K562 (cell line): ENCODE measurements at regions not wholly inside any gene's neighbourhood (a gene's known extent, or its start where the extent isn't known, plus 50 kb on each side); places are given as distances from the start of the nearest gene placed in this dataset.
A peak's percentile ranks its signal among the peaks of the same experiment; 100 is the strongest.

Experiments
- ATAC-seq: fragments of 200-7000 bp; cut with Tn5 transposase; 3 replicates; pipeline ENCODE4 v1.9.1; 2020; ENCODE audit warnings: moderate library complexity
- BruUV-seq: library from RNA; stranded (reverse); fragments of 400-500 nt; replicated peaks from 2 replicates; lab custom pipeline; 2021; lab: Mats Ljungman, UMichigan
- CTCF ChIA-PET: fragments of 300-600 bp; formaldehyde crosslinking; extraction: SDS; loops from one replicate; lab custom pipeline; 2021; ENCODE audit warnings: low intra/inter-chr PET ratio; lab: Yijun Ruan, JAX
- POLR2A ChIA-PET: fragments of 300-600, 350-650 bp; sonication (Branson Sonifier 250); formaldehyde crosslinking; extraction: SDS; loops from one replicate; lab custom pipeline; 2021; ENCODE audit warnings: antibody characterized with exemption, inconsistent platforms; lab: Yijun Ruan, JAX
- DNase-seq, 4 experiments: peaks; one replicate each; pipeline versions ENCODE4 v3.0.0 to v3.0.0-alpha.2; 2011 to 2018; ENCODE audit warnings: low spot score in 3 of 4, mixed read lengths in 3 of 4; ENCODE audit errors: extremely low read depth in 1 of 4
- FAIRE-seq: peaks from 2 replicates; lab custom pipeline; 2011; peaks lifted over from hg19 to GRCh38; lab: Jason Lieb, UNC
- H2AFZ ChIP-seq: 2 replicates; pipeline ENCODE4 v1.6.0; 2011; ENCODE audit warnings: low read depth, low read length, control low read depth, inconsistent platforms
- H3K27ac ChIP-seq: fragments of 200-600 bp; 3 replicates; pipeline ENCODE4 v1.8.0; 2011; ENCODE audit warnings: low read depth, mild to moderate bottlenecking, control low read depth, inconsistent platforms, low read length, moderate library complexity, mixed read lengths; ENCODE audit errors: extremely low read depth
- H3K27me3 ChIP-seq, 2 experiments: fragments of 300-600 bp in 1 of 2; 2 replicates in 1 of 2; 3 replicates in 1 of 2; pipeline versions ENCODE4 v1.6.0 to v1.8.0; 2011; ENCODE audit warnings: inconsistent platforms in 2 of 2, low read length in 2 of 2, mild to moderate bottlenecking in 1 of 2, mixed read lengths in 1 of 2, moderate library complexity in 1 of 2; ENCODE audit not compliant: control insufficient read depth in 2 of 2, insufficient read depth in 2 of 2
- H3K36me3 ChIP-seq: fragments of 300-600 bp; 3 replicates; pipeline ENCODE4 v1.8.0; 2011; ENCODE audit warnings: mild to moderate bottlenecking, low read length, inconsistent platforms; ENCODE audit not compliant: control insufficient read depth, insufficient read depth
- H3K4me1 ChIP-seq, 2 experiments: fragments of 200-600 bp in 1 of 2; replicated peaks in 1 of 2; 2 replicates in 1 of 2; 3 replicates in 1 of 2; pipeline versions ENCODE4 v1.5.1 to v1.8.0; 2011; ENCODE audit warnings: inconsistent platforms in 2 of 2, low read length in 2 of 2, mild to moderate bottlenecking in 1 of 2, mixed read lengths in 1 of 2, moderate library complexity in 1 of 2; ENCODE audit not compliant: control insufficient read depth in 2 of 2, insufficient read depth in 2 of 2
- H3K4me2 ChIP-seq: 2 replicates; pipeline ENCODE4 v1.6.1; 2011; ENCODE audit warnings: low read length, control low read depth, inconsistent platforms, mixed read lengths; ENCODE audit not compliant: insufficient read depth
- H3K4me3 ChIP-seq: fragments of 200-600 bp; sonication (generic), shearing (Covaris generic); 2 replicates; pipeline ENCODE4 v1.5.1; 2016; ENCODE audit warnings: control low read depth, inconsistent platforms
- H3K79me2 ChIP-seq: fragments of 200-600 bp; 3 replicates; pipeline ENCODE4 v1.8.0; 2011; ENCODE audit warnings: low read length, inconsistent platforms; ENCODE audit not compliant: control insufficient read depth, insufficient read depth
- H3K9ac ChIP-seq, 2 experiments: 2 replicates each; pipeline versions ENCODE4 v1.6.0 to v1.6.1; 2011; ENCODE audit warnings: low read depth in 2 of 2, low read length in 2 of 2, control low read depth in 1 of 2, inconsistent platforms in 1 of 2, mild to moderate bottlenecking in 1 of 2, mixed read lengths in 1 of 2; ENCODE audit not compliant: insufficient read depth in 1 of 2
- H3K9me1 ChIP-seq: one replicate; pipeline ENCODE4 v1.6.0; 2011; ENCODE audit warnings: inconsistent platforms, mild to moderate bottlenecking, low read length, moderate library complexity; ENCODE audit not compliant: control insufficient read depth, insufficient read depth
- H3K9me3 ChIP-seq: replicated peaks from 2 replicates; pipeline ENCODE4 v1.5.1; 2011; ENCODE audit warnings: low read depth, low read length, inconsistent platforms; ENCODE audit not compliant: control insufficient read depth, insufficient read depth
- H4K20me1 ChIP-seq: replicated peaks from 2 replicates; pipeline ENCODE4 v1.6.1; 2011; ENCODE audit warnings: low read length, inconsistent platforms, mixed read lengths; ENCODE audit not compliant: control insufficient read depth, insufficient read depth
- JUN ChIP-seq, 2 experiments: sonication (generic) in 1 of 2; formaldehyde crosslinking in 1 of 2; IDR thresholded peaks; 2 replicates each; pipeline versions ENCODE4 v1.6.1 to v1.8.0; 2012 to 2022; ENCODE audit warnings: borderline replicate concordance in 2 of 2, mild to moderate bottlenecking in 2 of 2, improper control_type of control experiment in 1 of 2, low read depth in 1 of 2, low read length in 1 of 2, missing genetic modification reagents in 1 of 2
- MAFG ChIP-seq: fragments of 450-650 bp; conservative IDR thresholded peaks from 2 replicates; pipeline ENCODE4 v1.6.1; 2016; ENCODE audit warnings: missing genetic modification characterization, missing compliant biosample characterization
- ZNF316 ChIP-seq: fragments of 450-650 bp; IDR thresholded peaks from 2 replicates; pipeline ENCODE4 v1.6.1; 2016
- WGBS: fragments of 100-300 bp; shearing (Covaris generic); methylation state at CpG from one replicate; pipeline ENCODE4 v1.1.6; 2016; ENCODE audit warnings: low coverage, mixed read lengths; ENCODE audit not compliant: insufficient coverage; ENCODE audit errors: missing lambda C conversion rate; 5-methylcytosine and 5-hydroxymethylcytosine counted together
- in situ Hi-C: fragments of 300-500 bp; cut with MboI; formaldehyde crosslinking; loops from 4 replicates; pipeline ENCODE4 v1.15.0; 2018; ENCODE audit warnings: inconsistent platforms, mixed read lengths
- intact Hi-C: fragments of 100-400 bp; cut with micrococcal nuclease; formaldehyde crosslinking; loops from 2 replicates; pipeline ENCODE4 v1.14.2; 2022
- TF ChIP-seq, protein P1 (sequence below): IDR thresholded peaks from 2 replicates; pipeline ENCODE4 v1.6.1; 2016; ENCODE audit warnings: missing genetic modification characterization, missing compliant biosample characterization

GRCh38 chr5:4124221-4124970 lies 528.8 kb downstream of the IRX1 start:
- no TSS peak for BruUV-seq
- Histone ChIP-seq H3K4me1 (no peaks in the 10 kb centered on the region), H3K36me3 (no peaks in the 10 kb centered on the region), H3K9me3 (peaks cover 3% of the 10 kb centered on the region; the same call in 1 of the 2 replicates), H3K9ac (no peak overlapping the region), H4K20me1 (no peaks in the 10 kb centered on the region), H3K27me3 (no peaks in the 10 kb centered on the region), H3K9me1 (no peaks in the 10 kb centered on the region), H3K4me2 (no peak overlapping the region), H3K27ac (no peak overlapping the region), H3K79me2 (no peaks in the 10 kb centered on the region), H3K4me3 (no peak overlapping the region), H2AFZ (no peak overlapping the region)
- ATAC-seq, result no peak
- POLR2A ChIA-PET, result no interaction called here
- CTCF ChIA-PET, result no interaction called here
- WGBS, result 1% methylated on average over 7 of the region's 7 CpGs
- FAIRE-seq, result no peak
- 0 out of 2 replicates have a peak, but pooled peaks have one; percentile 9 for TF ChIP-seq MAFG (tag)
- TF ChIP-seq ZNF316, result 0 out of 2 replicates have a peak, but pooled peaks have one; percentile 14
- TF ChIP-seq, protein P1, sequence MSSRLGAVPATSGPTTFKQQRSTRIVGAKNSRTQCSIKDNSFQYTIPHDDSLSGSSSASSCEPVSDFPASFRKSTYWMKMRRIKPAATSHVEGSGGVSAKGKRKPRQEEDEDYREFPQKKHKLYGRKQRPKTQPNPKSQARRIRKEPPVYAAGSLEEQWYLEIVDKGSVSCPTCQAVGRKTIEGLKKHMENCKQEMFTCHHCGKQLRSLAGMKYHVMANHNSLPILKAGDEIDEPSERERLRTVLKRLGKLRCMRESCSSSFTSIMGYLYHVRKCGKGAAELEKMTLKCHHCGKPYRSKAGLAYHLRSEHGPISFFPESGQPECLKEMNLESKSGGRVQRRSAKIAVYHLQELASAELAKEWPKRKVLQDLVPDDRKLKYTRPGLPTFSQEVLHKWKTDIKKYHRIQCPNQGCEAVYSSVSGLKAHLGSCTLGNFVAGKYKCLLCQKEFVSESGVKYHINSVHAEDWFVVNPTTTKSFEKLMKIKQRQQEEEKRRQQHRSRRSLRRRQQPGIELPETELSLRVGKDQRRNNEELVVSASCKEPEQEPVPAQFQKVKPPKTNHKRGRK, result 0 out of 2 replicates have a peak, but pooled peaks have one; percentile 24
- TF ChIP-seq JUN (IDR thresholded peaks at IDR 0.05; ENCODE audit: borderline replicate concordance, low read depth, low read length), result no peak
- no peak for TF ChIP-seq JUN (CRISPR knock-in tag; IDR thresholded peaks at IDR 0.05; ENCODE audit: borderline replicate concordance)
- intact Hi-C loops (no loop called here), in situ Hi-C loops (no loop called here)
- DNase-seq, result no peak
